GM12878 (cell line): ENCODE measurements at regions not wholly inside any gene's neighbourhood (a gene's known extent, or its start where the extent isn't known, plus 50 kb on each side); places are given as distances from the start of the nearest gene placed in this dataset.

Experiments used
- ATAC-seq: fragments of 200-7000 bp; cut with Tn5 transposase; 3 replicates; pipeline ENCODE4 v1.9.1; 2020; ENCODE audit warnings: mild to moderate bottlenecking, moderate library complexity
- BruUV-seq: library from RNA; stranded (reverse); fragments of 400-500 nt; replicated peaks from 2 replicates; lab custom pipeline; 2021; lab: Mats Ljungman, UMichigan
- CTCF ChIA-PET: fragments of 300-600 bp; sonication (Branson Sonifier 250); formaldehyde crosslinking; extraction: SDS; loops from one replicate; lab custom pipeline; 2021; ENCODE audit warnings: inconsistent platforms; lab: Yijun Ruan, JAX
- POLR2A ChIA-PET: fragments of 350-600 bp; formaldehyde crosslinking; extraction: SDS; loops from one replicate; lab custom pipeline; 2021; ENCODE audit warnings: inconsistent platforms; lab: Charles Lee
- RAD21 ChIA-PET: fragments of 300-600 bp; sonication (Branson Sonifier 250); formaldehyde crosslinking; loops from one replicate; lab custom pipeline; 2023; ENCODE audit warnings: antibody characterized with exemption; ENCODE audit not compliant: unreplicated experiment; lab: Charles Lee
- SMC1A ChIA-PET: fragments of 300-600 bp; sonication (Branson Sonifier 250); formaldehyde crosslinking; loops from one replicate; lab custom pipeline; 2023; ENCODE audit not compliant: unreplicated experiment, uncharacterized antibody; lab: Charles Lee
- DNase-seq: peaks from one replicate; pipeline ENCODE4 v3.0.0-alpha.2; 2011; ENCODE audit warnings: low read depth, low spot score
- FAIRE-seq: peaks from 3 replicates; lab custom pipeline; 2011; peaks lifted over from hg19 to GRCh38; lab: Jason Lieb, UNC
- H2AFZ ChIP-seq: 2 replicates; pipeline ENCODE4 v1.6.0; 2011; ENCODE audit warnings: low read depth, low read length, control low read depth; ENCODE audit not compliant: control insufficient read depth
- H3K27ac ChIP-seq: 2 replicates; pipeline ENCODE4 v1.5.1; 2011; ENCODE audit warnings: control low read depth; ENCODE audit not compliant: control insufficient read depth, insufficient read depth
- H3K27me3 ChIP-seq, 2 experiments: replicated peaks in 1 of 2; 2 replicates each; pipeline versions ENCODE4 v1.6.0 to v1.6.1; 2011; ENCODE audit warnings: low read length in 1 of 2; ENCODE audit not compliant: control insufficient read depth in 2 of 2, insufficient read depth in 2 of 2
- H3K36me3 ChIP-seq, 2 experiments: 2 replicates each; pipeline ENCODE4 v1.5.1; 2011; ENCODE audit warnings: low read length in 1 of 2; ENCODE audit not compliant: control insufficient read depth in 2 of 2, insufficient read depth in 2 of 2
- H3K4me1 ChIP-seq: 2 replicates; pipeline ENCODE4 v1.6.1; 2011; ENCODE audit warnings: mild to moderate bottlenecking, low read length, moderate library complexity, mixed read lengths; ENCODE audit not compliant: control insufficient read depth, insufficient read depth
- H3K4me2 ChIP-seq: 2 replicates; pipeline ENCODE4 v1.6.0; 2011; ENCODE audit warnings: control low read depth; ENCODE audit not compliant: control insufficient read depth, insufficient read depth
- H3K4me3 ChIP-seq: fragments of 200-600 bp; sonication (generic); 2 replicates; pipeline ENCODE4 v1.5.1; 2016
- H3K79me2 ChIP-seq: 2 replicates; pipeline ENCODE4 v1.6.0; 2011; ENCODE audit warnings: low read length; ENCODE audit not compliant: control insufficient read depth, insufficient read depth
- H3K9ac ChIP-seq: 2 replicates; pipeline ENCODE4 v1.8.0; 2011; ENCODE audit warnings: low read length, control low read depth, mixed read lengths; ENCODE audit not compliant: control insufficient read depth, insufficient read depth
- H3K9me3 ChIP-seq: replicated peaks from 3 replicates; pipeline ENCODE4 v1.5.1; 2011; ENCODE audit warnings: mild to moderate bottlenecking, low read length; ENCODE audit not compliant: control insufficient read depth, insufficient read depth
- H4K20me1 ChIP-seq: 2 replicates; pipeline ENCODE4 v1.6.0; 2011; ENCODE audit not compliant: control insufficient read depth, insufficient read depth
- BCLAF1 ChIP-seq: fragments of 450-650 bp; IDR thresholded peaks from 2 replicates; pipeline ENCODE4 v1.6.1; 2017; ENCODE audit warnings: antibody characterized with exemption, mild to moderate bottlenecking, moderate library complexity
- CREB1 ChIP-seq: IDR thresholded peaks from 2 replicates; pipeline ENCODE4 v1.6.1; 2012; ENCODE audit warnings: low read depth, mild to moderate bottlenecking, inconsistent platforms
- NKRF ChIP-seq: fragments of 450-650 bp; conservative IDR thresholded peaks from 2 replicates; pipeline ENCODE4 v1.6.1; 2017; ENCODE audit warnings: mild to moderate bottlenecking, moderate library complexity
- WGBS: methylation state at CpG from one replicate; pipeline ENCODE4 v1.1.6; 2016; ENCODE audit warnings: low lambda C conversion rate; ENCODE audit not compliant: insufficient replicate concordance, insufficient coverage; ENCODE audit errors: missing lambda C conversion rate; 5-methylcytosine and 5-hydroxymethylcytosine counted together
- in situ Hi-C: fragments of 300-500 bp; cut with MboI; formaldehyde crosslinking; loops from 9 replicates; pipeline ENCODE4 v1.14.3; 2018; ENCODE audit warnings: mixed read lengths
- intact Hi-C: fragments of 100-400 bp; cut with micrococcal nuclease; formaldehyde crosslinking; loops from one replicate; pipeline ENCODE4 v1.14.2; 2022; ENCODE audit not compliant: unreplicated experiment

DNA sequence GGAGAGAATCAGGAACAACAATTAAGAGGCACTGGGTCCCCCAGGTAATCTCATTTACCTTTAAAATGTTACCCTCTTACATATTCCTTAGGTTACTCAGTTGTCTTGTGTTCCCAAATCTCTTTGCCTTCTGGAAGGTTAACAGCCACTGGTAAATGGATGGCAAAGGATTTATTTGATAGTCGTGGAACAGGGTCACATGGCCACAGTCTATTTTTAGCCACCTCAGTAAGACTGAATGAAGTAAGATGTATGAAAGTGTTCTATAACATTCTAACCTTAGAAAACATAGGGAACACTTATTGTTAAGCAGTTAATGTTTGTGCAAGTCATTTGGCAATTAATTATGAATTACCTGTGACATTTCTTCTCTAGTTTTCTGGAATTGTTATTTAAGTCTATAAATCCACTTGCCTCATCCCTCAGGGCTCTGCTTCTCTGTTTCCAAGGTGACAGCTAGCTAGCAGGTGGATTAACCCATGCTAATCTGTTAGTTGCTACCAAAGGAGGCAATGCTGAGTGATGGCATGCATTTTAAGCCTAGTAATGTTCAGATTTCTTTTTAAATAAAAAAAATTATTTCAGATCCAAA lies 211.0 kb downstream of the PIK3C3 start:
- 0% methylated on average over 1 of the region's 1 CpG for WGBS
- Histone ChIP-seq H3K9ac (no peak overlapping the region), H3K36me3 (no peaks in the 10 kb centered on the region), H3K27me3 (no peaks in the 10 kb centered on the region), H3K4me1 (no peaks in the 10 kb centered on the region), H3K4me2 (no peak overlapping the region), H3K27ac (no peak overlapping the region), H4K20me1 (no peaks in the 10 kb centered on the region), H3K9me3 (no peaks in the 10 kb centered on the region), H2AFZ (no peak overlapping the region), H3K4me3 (no peak overlapping the region), H3K79me2 (no peaks in the 10 kb centered on the region)
- in situ Hi-C loops (no loop called here), intact Hi-C loops (no loop called here)
- TF ChIP-seq CREB1 (no peak), BCLAF1 (no peak), NKRF (no peak)
- BruUV-seq: no TSS peak
- ChIA-PET SMC1A (no interaction called here), POLR2A (no interaction called here), RAD21 (no interaction called here), CTCF (no interaction called here)
- no peak for FAIRE-seq
- ATAC-seq: no peak
- DNase-seq: no peak
